Neuronal stem cell (in vitro differentiated cells): ENCODE measurements at regions not wholly inside any gene's neighbourhood (a gene's known extent, or its start where the extent isn't known, plus 50 kb on each side); places are given as distances from the start of the nearest gene placed in this dataset.

ENCODE experiments used
- DNase-seq: peaks from one replicate; pipeline ENCODE4 v3.0.0-alpha.2; 2013; ENCODE audit warnings: low spot score
- H2AFZ ChIP-seq: one replicate; pipeline ENCODE4 v1.6.1; 2013; ENCODE audit warnings: mild to moderate bottlenecking, low read length, inconsistent platforms
- H2AK5ac ChIP-seq: 2 replicates; pipeline ENCODE4 v1.6.1; 2013; ENCODE audit warnings: low read depth, mild to moderate bottlenecking, inconsistent platforms, low read length, moderate library complexity, mixed read lengths
- H2BK120ac ChIP-seq: 2 replicates; pipeline ENCODE4 v1.6.1; 2013; ENCODE audit warnings: low read depth, mild to moderate bottlenecking, inconsistent platforms, low read length, moderate library complexity, mixed read lengths
- H2BK12ac ChIP-seq: one replicate; pipeline ENCODE4 v1.6.1; 2013; ENCODE audit warnings: low read length, inconsistent platforms
- H2BK15ac ChIP-seq: 2 replicates; pipeline ENCODE4 v1.6.1; 2013; ENCODE audit warnings: mild to moderate bottlenecking, low read length, inconsistent platforms, mixed read lengths
- H2BK5ac ChIP-seq: one replicate; pipeline ENCODE4 v1.6.1; 2013; ENCODE audit warnings: inconsistent platforms, mild to moderate bottlenecking, low read length, moderate library complexity
- H3K14ac ChIP-seq: one replicate; pipeline ENCODE4 v1.6.1; 2013; ENCODE audit warnings: low read length, inconsistent platforms
- H3K18ac ChIP-seq: 2 replicates; pipeline ENCODE4 v1.6.1; 2013; ENCODE audit warnings: low read length, inconsistent platforms
- H3K23ac ChIP-seq: 2 replicates; pipeline ENCODE4 v1.6.1; 2013; ENCODE audit warnings: low read depth, mild to moderate bottlenecking, mixed read lengths, low read length, inconsistent platforms; ENCODE audit not compliant: poor library complexity
- H3K27ac ChIP-seq: replicated peaks from 3 replicates; pipeline ENCODE4 v1.5.1; 2013; ENCODE audit warnings: low read length, inconsistent platforms
- H3K27me3 ChIP-seq, 3 experiments: 2 replicates each; pipeline ENCODE4 v1.6.1; 2013; ENCODE audit warnings: low read length in 3 of 3, mild to moderate bottlenecking in 2 of 3, inconsistent platforms in 1 of 3, low read depth in 1 of 3, mixed read lengths in 1 of 3, moderate library complexity in 1 of 3; ENCODE audit not compliant: control insufficient read depth in 3 of 3, insufficient read depth in 3 of 3
- H3K36me3 ChIP-seq, 2 donors: replicated peaks in 1 of 2; 2 replicates each; pipeline ENCODE4 v1.6.1; 2013; ENCODE audit warnings: low read length in 2 of 2; ENCODE audit not compliant: control insufficient read depth in 2 of 2, insufficient read depth in 2 of 2
- H3K4ac ChIP-seq: 2 replicates; pipeline ENCODE4 v1.6.1; 2013; ENCODE audit warnings: inconsistent platforms, mild to moderate bottlenecking, low read length, moderate library complexity
- H3K4me1 ChIP-seq, 2 donors: 1 replicate in 1 of 2; 2 replicates in 1 of 2; pipeline ENCODE4 v1.6.1; 2013; ENCODE audit warnings: low read length in 2 of 2, low read depth in 1 of 2; ENCODE audit not compliant: control insufficient read depth in 2 of 2, insufficient read depth in 1 of 2
- H3K4me2 ChIP-seq: one replicate; pipeline ENCODE4 v1.6.1; 2013; ENCODE audit warnings: mild to moderate bottlenecking, low read length, inconsistent platforms; ENCODE audit not compliant: insufficient read depth, poor library complexity, severe bottlenecking
- H3K4me3 ChIP-seq, 2 donors: 2 replicates each; pipeline ENCODE4 v1.5.1; 2013; ENCODE audit warnings: low read length in 2 of 2, mild to moderate bottlenecking in 2 of 2, inconsistent platforms in 1 of 2, moderate library complexity in 1 of 2
- H3K79me1 ChIP-seq: one replicate; pipeline ENCODE4 v1.6.1; 2013; ENCODE audit warnings: low read depth, mild to moderate bottlenecking, inconsistent platforms, low read length, moderate library complexity
- H3K9ac ChIP-seq: one replicate; pipeline ENCODE4 v1.6.1; 2013; ENCODE audit warnings: mild to moderate bottlenecking, low read depth, low read length, inconsistent platforms; ENCODE audit not compliant: poor library complexity
- H3K9me3 ChIP-seq, 2 donors: replicated peaks in 1 of 2; 2 replicates each; pipeline versions ENCODE3 to v1.6.1; 2013; ENCODE audit warnings: low read length in 2 of 2, mild to moderate bottlenecking in 2 of 2, inconsistent platforms in 1 of 2, low read depth in 1 of 2, mixed read lengths in 1 of 2, moderate library complexity in 1 of 2; ENCODE audit not compliant: control insufficient read depth in 2 of 2, insufficient read depth in 1 of 2
- H4K8ac ChIP-seq: one replicate; pipeline ENCODE4 v1.6.1; 2013; ENCODE audit warnings: low read depth, mild to moderate bottlenecking, inconsistent platforms, low read length, moderate library complexity
- H4K91ac ChIP-seq: one replicate; pipeline ENCODE4 v1.6.1; 2013; ENCODE audit warnings: low read length, low read depth, mild to moderate bottlenecking, inconsistent platforms; ENCODE audit not compliant: poor library complexity
- WGBS, 2 donors: extraction: QIAGEN DNeasy Blood & Tissue Kit; methylation state at CpG; one replicate each; pipeline ENCODE4 v1.1.7; 2013; ENCODE audit warnings: missing lambda C conversion rate in 2 of 2, mixed read lengths in 1 of 2; ENCODE audit not compliant: insufficient read length in 2 of 2, insufficient replicate concordance in 1 of 2; ENCODE audit errors: extremely low coverage in 2 of 2; 5-methylcytosine and 5-hydroxymethylcytosine counted together

GRCh38 chr3:31349001-31349748 is 183.6 kb upstream of the STT3B start:
- Histone ChIP-seq H3K36me3 (no peaks in the 10 kb centered on the region), H2BK5ac (no peak overlapping the region), H4K91ac (no peak overlapping the region), H2BK15ac (no peak overlapping the region), H3K9me3 (no peaks in the 10 kb centered on the region), H3K4me2 (no peak overlapping the region), H3K14ac (no peak overlapping the region), H2BK120ac (no peak overlapping the region), H3K18ac (no peak overlapping the region), H3K27ac (no peak overlapping the region), H2AK5ac (no peak overlapping the region), H3K79me1 (no peaks in the 10 kb centered on the region), H2BK12ac (no peak overlapping the region), H3K27me3 (no peaks in the 10 kb centered on the region), H3K4me3 (no peak overlapping the region), H3K4ac (no peak overlapping the region), H4K8ac (no peak overlapping the region), H3K4me1 (peaks cover 0 to 8% of the 10 kb centered on the region in 2 donors), H3K23ac (no peak overlapping the region), H3K9ac (no peak overlapping the region), H2AFZ (no peak overlapping the region)
- no peak for DNase-seq
- no CpG with 5 or more reads among the region's 1 CpG for WGBS, 2 donors

- Histone ChIP-seq H3K79me1 (no peaks in the 10 kb centered on the region), H3K18ac (no peak overlapping the region), H3K14ac (no peak overlapping the region), H3K23ac (no peak overlapping the region), H2BK12ac (no peak overlapping the region), H2BK120ac (no peak overlapping the region), H3K4ac (no peak overlapping the region), H4K8ac (no peak overlapping the region), H3K27ac (no peak overlapping the region), H3K4me3 (no peak overlapping the region), H2BK5ac (no peak overlapping the region), H3K4me2 (no peak overlapping the region), H2AK5ac (no peak overlapping the region), H4K91ac (no peak overlapping the region), H3K36me3 (no peaks in the 10 kb centered on the region), H2BK15ac (no peak overlapping the region), H3K9ac (no peak overlapping the region), H3K27me3 (no peaks in the 10 kb centered on the region), H3K4me1 (peaks cover 0 to 8% of the 10 kb centered on the region in 2 donors), H2AFZ (peak overlapping the region; percentile 52), H3K9me3 (no peaks in the 10 kb centered on the region)
- no peak for DNase-seq
- WGBS, 2 donors, result no CpG with 5 or more reads among the region's 2 CpGs
Observed at GRCh38 chr3:31350307-31350706, 182.4 kb upstream of the STT3B start.

GRCh38 chr3:31352331-31352730 is 180.4 kb upstream of the STT3B start:
- Histone ChIP-seq H3K4me1 (peaks cover 0 to 7% of the 10 kb centered on the region in 2 donors), H4K8ac (no peak overlapping the region), H3K4me3 (no peak overlapping the region), H3K79me1 (no peaks in the 10 kb centered on the region), H2BK15ac (no peak overlapping the region), H4K91ac (no peak overlapping the region), H2AFZ (no peak overlapping the region), H3K14ac (no peak overlapping the region), H2BK12ac (no peak overlapping the region), H3K27ac (no peak overlapping the region), H3K27me3 (no peaks in the 10 kb centered on the region), H3K18ac (no peak overlapping the region), H3K9me3 (peaks cover 2 to 3% of the 10 kb centered on the region in 2 donors), H2AK5ac (no peak overlapping the region), H3K23ac (no peak overlapping the region), H3K4ac (no peak overlapping the region), H2BK5ac (no peak overlapping the region), H2BK120ac (no peak overlapping the region), H3K4me2 (no peak overlapping the region), H3K36me3 (no peaks in the 10 kb centered on the region), H3K9ac (no peak overlapping the region)
- no peak for DNase-seq

GRCh38 chr3:31353166-31353565 is 179.6 kb upstream of the STT3B start:
- H2BK5ac ChIP-seq, result no peak overlapping the region
- no peaks in the 10 kb centered on the region for H3K79me1 ChIP-seq
- H3K4me2 ChIP-seq, result no peak overlapping the region
- no peak for DNase-seq
- no peak overlapping the region for H2AK5ac ChIP-seq
- no peak overlapping the region for H3K4me3 ChIP-seq
- no peak overlapping the region for H2BK15ac ChIP-seq
- H3K9ac ChIP-seq, result no peak overlapping the region
- H3K14ac ChIP-seq, result no peak overlapping the region
- H3K4ac ChIP-seq, result no peak overlapping the region
- H3K36me3 ChIP-seq, result no peaks in the 10 kb centered on the region
- no peak overlapping the region for H2BK12ac ChIP-seq
- H3K23ac ChIP-seq, result no peak overlapping the region
- H3K27me3 ChIP-seq, result no peaks in the 10 kb centered on the region
- no peak overlapping the region for H2BK120ac ChIP-seq
- no CpG with 5 or more reads among the region's 1 CpG for WGBS, 2 donors
- no peak overlapping the region for H4K8ac ChIP-seq
- no peak overlapping the region for H3K27ac ChIP-seq
- H3K9me3 ChIP-seq, result peaks cover 2 to 3% of the 10 kb centered on the region in 2 donors
- no peak overlapping the region for H2AFZ ChIP-seq
- no peak overlapping the region for H3K18ac ChIP-seq
- no peak overlapping the region for H4K91ac ChIP-seq
- H3K4me1 ChIP-seq, result peaks cover 0 to 7% of the 10 kb centered on the region in 2 donors
